HG02588 (cell line): ENCODE measurements at regions not wholly inside any gene's neighbourhood (a gene's known extent, or its start where the extent isn't known, plus 50 kb on each side); places are given as distances from the start of the nearest gene placed in this dataset.
"Not testable (repeated sequence)": the region's sequence is repeated elsewhere in the genome, so short reads cannot be mapped to it uniquely, and the experiment has no call there.

Experiments
- ATAC-seq: cut with Tn5 transposase; IDR thresholded peaks from one replicate; pipeline ENCODE4 v1.9.1; 2021; ENCODE audit warnings: mild to moderate bottlenecking, moderate library complexity; ENCODE audit not compliant: unreplicated experiment

DNA sequence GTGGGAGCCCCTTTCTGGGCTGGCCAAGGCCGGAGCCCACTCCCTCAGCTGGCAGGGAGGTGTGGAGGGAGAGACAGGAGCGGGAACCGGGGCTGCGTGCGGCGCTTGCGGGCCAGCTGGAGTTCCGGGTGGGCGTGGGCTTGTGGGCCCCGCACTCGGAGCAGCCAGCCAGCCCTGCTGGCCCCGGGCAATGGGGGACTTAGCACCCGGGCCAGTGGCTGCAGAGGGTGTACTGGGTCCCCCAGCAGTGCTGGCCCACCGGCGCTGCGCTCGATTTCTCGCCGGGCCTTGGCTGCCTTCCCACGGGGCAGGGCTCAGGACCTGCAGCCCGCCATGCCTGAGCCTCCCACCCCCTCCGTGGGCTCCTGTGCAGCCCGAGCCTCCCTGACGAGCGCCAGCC is 1082.5 kb downstream of the PCDH17 start:
- not testable (repeated sequence) for ATAC-seq

GRCh38 chr13:58721273-58721672 is 1089.7 kb downstream of the PCDH17 start:
- ATAC-seq = no peak

- ATAC-seq = no peak
These were observed 1096.6 kb downstream of the PCDH17 start for GRCh38 chr13:58728126-58728525.

GRCh38 chr13:58729361-58729760 is 1097.8 kb downstream of the PCDH17 start:
- ATAC-seq = no peak

- ATAC-seq = no peak
These were observed 1113.1 kb downstream of the PCDH17 start for GRCh38 chr13:58744686-58745085.

GRCh38 chr13:58767566-58767965 is 1136.0 kb downstream of the PCDH17 start:
- no peak for ATAC-seq

GRCh38 chr13:58773280-58773859 is 1141.8 kb downstream of the PCDH17 start:
- ATAC-seq = no peak

- no peak for ATAC-seq
These were observed 1151.2 kb downstream of the PCDH17 start for GRCh38 chr13:58782736-58783135.

DNA sequence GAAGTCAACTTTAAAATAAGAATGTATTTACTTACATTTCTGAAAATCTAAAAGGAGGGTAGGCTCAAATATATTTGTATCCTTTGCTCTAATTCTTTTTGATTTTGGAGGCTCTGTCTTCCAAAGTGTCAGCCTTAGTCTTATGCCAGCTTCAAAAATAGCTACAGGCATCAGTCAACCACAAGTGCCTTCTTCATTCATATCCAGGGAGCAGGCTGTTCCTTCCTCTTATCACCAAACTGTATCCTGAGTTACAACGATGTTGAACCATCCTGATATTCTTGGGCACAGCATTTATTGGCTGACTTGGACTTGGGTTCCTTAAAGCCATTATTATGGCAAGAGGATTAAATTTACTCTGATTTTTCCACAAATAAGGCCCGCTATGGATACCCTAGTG is 1161.3 kb downstream of the PCDH17 start:
- ATAC-seq = no peak

- ATAC-seq = no peak
These were observed 1164.2 kb downstream of the PCDH17 start for GRCh38 chr13:58795715-58796114.

DNA sequence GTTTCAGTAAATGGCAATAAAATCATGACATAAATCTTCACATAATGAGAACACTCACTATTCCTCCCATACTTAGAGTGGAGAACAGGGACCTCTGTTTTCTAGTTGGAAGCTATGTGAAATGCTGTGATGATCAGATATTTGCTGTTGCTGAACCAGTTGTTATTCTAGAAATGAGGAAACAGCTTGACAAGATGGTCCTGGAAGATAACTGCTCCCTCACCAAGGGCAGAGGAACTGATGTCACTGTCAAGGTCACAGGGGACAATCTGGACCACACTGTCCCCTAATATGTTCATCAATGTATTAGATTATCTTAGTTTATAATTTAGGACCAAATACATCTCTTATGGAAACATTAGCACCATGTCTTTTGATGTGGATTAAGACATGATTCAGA is 1173.3 kb downstream of the PCDH17 start:
- no peak for ATAC-seq

GRCh38 chr13:58806401-58806800 is 1174.9 kb downstream of the PCDH17 start:
- no peak for ATAC-seq

DNA sequence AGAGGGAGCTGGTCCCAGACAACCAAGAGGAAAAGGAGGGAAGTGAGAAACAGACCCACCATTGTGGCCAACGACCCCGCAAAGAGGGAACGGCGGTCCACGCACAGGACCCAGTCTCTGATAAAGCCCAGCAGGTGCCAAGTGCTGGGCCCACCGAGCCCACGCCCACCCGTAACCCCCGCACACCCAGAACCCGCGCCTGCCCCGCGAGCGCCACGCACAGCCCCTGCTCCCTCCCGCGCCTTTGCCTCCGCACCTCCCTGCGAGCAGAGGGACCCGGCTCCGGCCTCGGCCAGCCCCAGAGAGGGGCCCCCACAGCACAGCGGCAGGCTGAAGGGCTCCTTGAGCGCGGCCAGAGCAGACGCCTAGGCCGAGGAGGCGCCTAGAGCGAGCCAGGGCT is 1192.2 kb downstream of the PCDH17 start:
- no peak for ATAC-seq

GRCh38 chr13:58827904-58828303 is 1196.4 kb downstream of the PCDH17 start:
- ATAC-seq = no peak

DNA sequence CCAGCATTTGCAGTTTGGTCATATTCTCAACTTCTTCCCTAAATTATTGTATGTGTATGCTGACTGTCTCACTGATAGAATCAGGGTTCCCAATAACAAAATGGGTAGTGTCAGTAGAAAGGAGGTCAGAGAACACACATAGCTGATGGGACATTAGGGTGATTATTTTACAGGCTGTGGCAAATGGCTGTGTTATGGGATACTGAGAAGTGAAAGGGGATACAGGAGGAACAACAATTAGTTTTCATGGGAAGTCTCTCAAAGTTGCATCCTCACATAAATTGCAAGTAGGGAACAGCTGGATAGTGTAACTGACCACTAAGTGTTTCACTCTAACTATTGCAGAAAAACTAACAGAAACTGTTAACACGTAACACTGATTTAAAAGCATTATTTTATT is 1199.3 kb downstream of the PCDH17 start:
- no peak for ATAC-seq

DNA sequence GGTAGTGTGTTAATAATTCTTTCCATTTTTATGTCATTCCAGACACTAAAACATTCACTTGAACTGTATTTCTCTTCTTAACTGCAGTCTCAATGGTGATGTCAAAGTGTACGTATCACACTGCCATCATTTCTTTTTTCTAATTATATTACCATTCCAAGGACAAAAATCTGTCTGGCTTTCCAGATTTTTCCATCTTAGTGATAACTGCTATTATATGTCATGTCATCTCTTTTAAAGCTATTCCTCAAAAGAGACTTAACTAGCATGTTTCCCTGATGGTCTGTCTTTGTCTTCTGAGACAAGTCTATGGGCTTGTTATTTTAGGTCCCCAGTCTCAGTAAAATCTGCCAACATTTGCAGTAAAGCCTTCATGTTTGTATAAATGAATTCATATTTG is 1207.1 kb downstream of the PCDH17 start:
- ATAC-seq = no peak

DNA sequence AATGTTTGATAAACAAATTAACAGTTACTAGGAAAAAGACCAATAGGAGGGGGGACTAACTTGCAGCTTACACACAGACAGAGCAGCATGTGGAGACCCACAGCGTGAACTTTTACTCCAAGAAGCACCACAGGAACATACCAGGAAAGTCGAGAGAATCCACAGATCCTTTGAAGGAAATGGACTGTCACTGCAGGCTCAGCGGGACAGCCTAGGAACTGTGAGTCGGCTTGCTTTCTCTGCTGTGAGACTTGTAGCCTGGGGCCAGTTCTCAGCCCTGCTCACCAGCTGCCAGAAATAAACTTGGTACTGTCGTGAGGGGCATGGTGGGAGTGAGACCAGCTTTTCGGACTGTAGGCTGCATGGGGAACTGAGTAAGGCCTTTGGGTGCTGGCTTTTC is 1211.5 kb downstream of the PCDH17 start:
- ATAC-seq = no peak

- no peak for ATAC-seq
These were observed 1212.0 kb downstream of the PCDH17 start for GRCh38 chr13:58843567-58843966.

GRCh38 chr13:58850161-58850560 is 1218.6 kb downstream of the PCDH17 start:
- no peak for ATAC-seq

GRCh38 chr13:58852076-58852475 is 1220.5 kb downstream of the PCDH17 start:
- ATAC-seq = no peak

DNA sequence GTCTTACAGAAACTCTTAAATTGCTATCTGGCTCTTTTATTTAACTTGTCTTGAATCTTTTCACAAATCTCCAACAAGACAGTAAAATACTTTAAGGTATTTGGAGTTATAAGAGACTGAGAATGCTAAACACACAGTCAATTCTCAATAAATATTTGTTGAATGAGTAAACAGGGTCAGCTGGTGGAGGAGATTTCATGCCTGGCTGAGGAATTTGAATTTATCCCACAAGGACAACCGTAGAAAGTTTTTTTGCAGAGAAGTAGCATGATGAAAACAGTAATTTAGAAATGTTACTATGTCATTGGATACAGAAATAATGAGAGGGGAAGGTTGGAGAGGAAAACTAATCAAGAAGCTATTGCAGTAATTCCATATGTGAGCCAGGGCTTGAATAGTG is 1223.7 kb downstream of the PCDH17 start:
- ATAC-seq = no peak

DNA sequence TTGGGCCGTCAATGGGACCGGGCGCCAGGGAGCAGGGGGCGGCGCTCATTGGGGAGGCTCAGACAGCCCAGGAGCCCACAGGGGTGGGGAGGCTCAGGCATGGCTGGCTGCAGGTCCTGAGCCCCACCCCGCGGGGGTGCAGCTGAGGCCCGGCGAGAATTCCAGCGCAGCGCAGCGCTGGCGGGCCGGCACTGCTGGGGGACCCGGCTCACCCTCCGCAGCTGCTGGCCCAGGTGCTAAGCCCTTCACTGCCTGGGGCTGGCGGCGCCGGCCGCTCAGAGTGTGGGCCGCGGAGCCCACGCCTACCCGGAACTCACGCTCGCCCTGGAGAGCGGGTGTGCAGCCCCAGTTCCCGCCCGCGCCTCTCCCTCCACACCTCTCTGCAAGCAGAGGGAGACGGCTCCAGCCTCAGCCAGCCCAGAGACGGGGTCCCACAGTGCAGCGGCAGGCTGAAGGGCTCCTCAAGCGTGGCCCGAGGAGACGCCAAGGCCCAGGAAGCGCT is 1227.4 kb downstream of the PCDH17 start:
- ATAC-seq = no peak

- ATAC-seq = no peak
These were observed 1233.7 kb downstream of the PCDH17 start for GRCh38 chr13:58865286-58865685.
